GM10266 (cell line): ENCODE measurements at regions not wholly inside any gene's neighbourhood (a gene's known extent, or its start where the extent isn't known, plus 50 kb on each side); places are given as distances from the start of the nearest gene placed in this dataset.

Source experiments
- DNase-seq: peaks from one replicate; pipeline ENCODE4 v3.0.0; 2012; ENCODE audit errors: extremely low spot score
- TF ChIP-seq, protein P1 (sequence below): IDR thresholded peaks from 2 replicates; pipeline ENCODE4 v1.5.1; 2012; ENCODE audit warnings: mild to moderate bottlenecking, low read depth; ENCODE audit not compliant: control insufficient read depth, insufficient read depth; ENCODE audit errors: missing control alignments

DNA sequence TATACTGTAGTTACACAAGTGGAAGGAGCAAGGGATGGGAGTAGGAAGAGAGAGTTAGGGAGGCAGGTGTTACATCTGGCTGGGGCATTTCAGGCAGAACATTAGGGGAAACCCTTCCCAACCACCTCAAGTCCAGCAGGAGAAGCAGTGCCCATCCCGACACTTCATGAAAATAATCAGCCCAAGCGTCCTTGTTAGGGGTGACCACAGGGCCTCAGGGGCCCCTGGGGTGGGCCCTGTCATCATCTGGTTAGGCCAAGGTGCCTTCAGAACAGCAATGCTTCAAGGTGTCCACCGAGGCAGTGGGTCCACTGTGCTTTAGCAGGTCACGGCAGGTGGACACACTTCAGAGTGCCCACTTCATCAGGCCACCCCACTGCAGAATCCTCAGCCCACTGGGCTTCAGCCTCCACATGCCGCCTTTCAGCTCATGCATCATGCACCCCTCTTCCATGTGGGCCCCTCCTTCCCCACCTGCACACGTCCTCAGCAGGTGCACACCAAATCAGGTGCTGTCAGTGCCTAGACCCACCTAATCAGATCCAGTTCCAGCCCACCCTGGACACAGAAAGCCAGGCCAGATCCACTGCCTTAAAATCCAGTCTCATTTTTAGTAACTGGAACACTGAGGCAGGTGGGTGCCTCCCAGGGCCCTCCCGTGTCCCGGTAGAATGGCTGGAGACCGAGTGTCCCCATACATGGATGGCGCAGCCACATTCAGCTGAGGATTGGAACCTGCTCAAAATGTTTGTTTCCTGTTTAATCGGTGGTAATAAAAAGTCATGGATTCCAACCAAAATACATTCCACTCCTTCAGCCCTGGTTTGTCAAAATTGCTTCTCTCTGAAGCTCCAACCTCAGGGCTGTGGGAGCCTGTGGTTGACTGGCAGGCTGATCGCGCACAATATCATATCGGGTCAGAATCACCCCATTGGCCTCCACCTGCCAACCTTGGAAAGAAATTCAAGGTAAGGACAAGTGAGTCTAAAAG is 99.5 kb downstream of the ANKRD60 start:
- DNase-seq = no peak
- TF ChIP-seq, protein P1, sequence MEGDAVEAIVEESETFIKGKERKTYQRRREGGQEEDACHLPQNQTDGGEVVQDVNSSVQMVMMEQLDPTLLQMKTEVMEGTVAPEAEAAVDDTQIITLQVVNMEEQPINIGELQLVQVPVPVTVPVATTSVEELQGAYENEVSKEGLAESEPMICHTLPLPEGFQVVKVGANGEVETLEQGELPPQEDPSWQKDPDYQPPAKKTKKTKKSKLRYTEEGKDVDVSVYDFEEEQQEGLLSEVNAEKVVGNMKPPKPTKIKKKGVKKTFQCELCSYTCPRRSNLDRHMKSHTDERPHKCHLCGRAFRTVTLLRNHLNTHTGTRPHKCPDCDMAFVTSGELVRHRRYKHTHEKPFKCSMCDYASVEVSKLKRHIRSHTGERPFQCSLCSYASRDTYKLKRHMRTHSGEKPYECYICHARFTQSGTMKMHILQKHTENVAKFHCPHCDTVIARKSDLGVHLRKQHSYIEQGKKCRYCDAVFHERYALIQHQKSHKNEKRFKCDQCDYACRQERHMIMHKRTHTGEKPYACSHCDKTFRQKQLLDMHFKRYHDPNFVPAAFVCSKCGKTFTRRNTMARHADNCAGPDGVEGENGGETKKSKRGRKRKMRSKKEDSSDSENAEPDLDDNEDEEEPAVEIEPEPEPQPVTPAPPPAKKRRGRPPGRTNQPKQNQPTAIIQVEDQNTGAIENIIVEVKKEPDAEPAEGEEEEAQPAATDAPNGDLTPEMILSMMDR = no peak

DNA sequence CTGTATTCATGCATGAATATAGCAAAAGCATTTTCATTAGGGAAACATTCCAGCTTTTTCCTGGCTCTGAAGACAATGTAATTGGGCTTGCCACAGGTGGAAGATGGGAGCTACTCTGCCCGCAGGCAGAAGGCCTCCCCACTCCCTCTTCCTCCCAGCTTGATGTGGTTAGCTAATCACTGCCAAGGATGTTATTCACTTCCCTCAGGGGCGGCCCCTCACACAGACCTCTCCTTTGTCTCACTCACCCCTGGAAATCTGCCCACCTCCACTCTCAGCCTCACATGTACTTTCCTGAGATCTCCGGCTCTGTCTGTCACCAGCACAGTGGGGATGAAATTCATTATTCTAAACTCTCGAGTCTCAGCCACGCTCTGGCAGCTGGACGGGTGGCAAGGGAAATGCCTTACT is 100.7 kb downstream of the ANKRD60 start:
- TF ChIP-seq, protein P1 = no peak
- no peak for DNase-seq

DNA sequence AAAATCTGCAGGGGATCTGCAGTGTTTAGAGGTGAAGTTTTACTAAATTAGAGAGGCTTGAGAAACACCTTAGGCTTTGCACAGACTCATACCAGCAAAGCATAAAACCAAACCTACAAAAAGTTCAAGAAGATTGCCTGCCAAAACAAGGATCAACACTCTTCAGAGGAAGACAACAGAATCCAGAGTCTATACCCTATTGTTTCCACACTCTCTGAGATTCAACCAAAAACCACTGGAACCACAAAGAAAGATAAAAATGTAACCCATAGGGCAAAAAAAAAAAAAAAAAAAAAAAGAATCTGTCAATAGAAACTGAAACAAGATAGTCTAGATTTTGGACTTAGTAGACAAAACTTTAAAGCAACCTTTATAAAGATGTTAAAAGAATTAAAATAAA is 102.7 kb downstream of the ANKRD60 start:
- TF ChIP-seq, protein P1 = no peak
- DNase-seq = no peak

DNA sequence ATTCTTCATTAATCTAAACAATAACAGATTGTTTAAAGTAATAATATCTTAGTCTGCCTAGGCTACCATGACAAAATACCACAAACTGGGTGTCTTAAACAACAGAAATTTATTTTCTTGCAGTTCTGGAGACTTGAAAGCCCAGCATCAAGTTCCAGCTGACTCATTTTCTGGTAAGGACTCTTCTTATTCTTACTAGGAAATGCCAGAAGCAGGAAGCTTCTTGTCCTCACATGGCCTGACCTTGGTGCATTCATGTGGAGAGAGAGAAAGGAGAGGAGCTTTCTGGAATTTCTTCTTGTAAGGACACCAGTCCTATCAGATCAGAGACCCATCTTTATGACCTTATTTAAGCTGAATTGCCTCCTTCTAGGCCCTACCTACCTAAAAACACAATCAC is 110.5 kb downstream of the ANKRD60 start:
- DNase-seq = no peak
- TF ChIP-seq, protein P1 = no peak

DNA sequence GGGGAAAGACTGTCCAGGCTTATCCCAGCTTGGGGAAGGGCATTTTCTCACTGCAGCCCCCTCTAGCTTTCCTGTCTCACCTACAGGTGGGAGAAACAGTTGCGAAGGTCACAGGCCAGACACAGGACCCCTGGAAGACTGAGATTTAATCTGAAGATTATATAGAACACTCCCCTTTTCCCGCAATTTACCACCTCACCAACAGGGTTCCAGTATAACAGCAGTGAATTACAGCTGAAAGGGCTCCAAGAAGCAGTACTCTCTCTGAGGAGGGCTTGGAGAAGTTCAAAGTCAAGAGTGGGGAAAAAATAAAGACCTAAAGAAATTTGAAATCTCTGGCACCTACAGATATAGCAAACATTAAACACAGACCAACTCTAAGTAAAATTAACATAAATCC is 111.9 kb downstream of the ANKRD60 start:
- no peak for DNase-seq
- TF ChIP-seq, protein P1 = no peak

DNA sequence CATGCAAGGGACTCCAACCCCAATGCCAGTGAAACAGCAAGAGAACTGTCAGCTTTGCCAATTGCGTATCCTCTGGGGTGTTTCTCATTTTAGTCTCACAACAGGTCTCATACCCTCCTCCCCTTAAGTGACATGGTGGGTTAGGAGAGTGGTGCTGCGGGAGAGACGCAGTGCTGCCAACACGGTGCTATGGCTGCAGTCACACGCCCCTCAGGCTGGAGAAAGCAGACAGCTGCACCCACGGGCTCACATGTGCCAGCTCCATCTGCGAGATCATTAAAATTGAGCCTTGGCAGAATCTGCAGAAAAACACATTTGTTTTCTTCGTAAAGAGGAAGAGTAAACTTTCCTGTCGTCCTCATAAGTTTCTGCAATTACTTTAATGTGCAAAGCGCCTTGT is 114.7 kb downstream of the ANKRD60 start:
- DNase-seq = no peak

More for the DNA sequence above, 114.7 kb downstream of the ANKRD60 start:
- TF ChIP-seq, protein P1 = no peak
